NT2/D1 (cell line): ENCODE measurements at regions not wholly inside any gene's neighbourhood (a gene's known extent, or its start where the extent isn't known, plus 50 kb on each side); places are given as distances from the start of the nearest gene placed in this dataset.

ENCODE experiments used
- SUZ12 ChIP-seq: IDR thresholded peaks from 2 replicates; pipeline ENCODE4 v1.6.1; 2011; ENCODE audit not compliant: insufficient read length, insufficient read depth; ENCODE audit errors: extremely low read depth
- YY1 ChIP-seq: IDR thresholded peaks from 2 replicates; pipeline ENCODE4 v1.6.1; 2011; ENCODE audit not compliant: insufficient read length, insufficient read depth
- ZNF274 ChIP-seq: IDR thresholded peaks from 2 replicates; pipeline ENCODE4 v1.6.1; 2011; ENCODE audit warnings: mild to moderate bottlenecking, low read depth, low read length

- TF ChIP-seq YY1 = no peak
- TF ChIP-seq SUZ12 = no peak
- no peak for TF ChIP-seq ZNF274
Measured at GRCh38 chr2:184037273-184037672, 561.1 kb upstream of the ZNF804A start.
